ENCODE measurements at regions not wholly inside any gene's neighbourhood (a gene's known extent, or its start where the extent isn't known, plus 50 kb on each side); places are given as distances from the start of the nearest gene placed in this dataset.

DNA sequence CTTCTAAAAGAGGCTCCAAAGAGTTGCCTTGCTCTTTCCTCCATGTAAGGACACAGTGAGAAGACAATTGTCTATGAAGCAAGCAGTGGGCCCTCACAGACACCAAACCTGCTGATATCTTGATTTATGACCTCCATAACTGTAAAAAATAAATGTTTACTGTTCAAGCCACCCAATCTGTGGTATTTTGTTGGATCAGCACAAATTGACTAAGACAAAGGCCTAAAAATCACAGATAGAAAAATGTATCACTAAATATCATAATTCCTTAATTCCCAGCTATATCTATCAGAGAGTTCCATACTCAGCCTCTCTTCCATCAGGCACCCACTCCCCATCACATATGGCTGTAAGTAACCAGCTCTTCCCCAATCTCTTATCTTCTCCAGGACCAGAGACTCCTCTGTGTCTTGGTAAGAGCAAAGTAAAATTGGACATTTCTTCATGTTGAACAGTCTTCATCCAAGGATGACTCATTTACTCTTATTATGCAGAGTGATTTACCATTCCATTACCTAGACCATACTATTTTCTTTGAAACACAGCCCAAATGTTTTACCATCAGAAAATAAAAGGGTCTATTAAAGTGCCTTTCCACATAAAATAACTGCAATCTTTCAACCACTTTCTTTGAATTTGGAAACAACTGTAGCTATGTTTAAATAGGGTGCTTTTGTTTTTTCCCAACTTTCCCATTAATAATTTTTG is 503.6 kb downstream of the MRPL39 start:
- Histone ChIP-seq H3K36me3 (ENCODE audit: insufficient read depth, low read length) (no peaks in the 10 kb centered on the region), H3K9me2 (replicated peaks; ENCODE audit: low read depth, low read length) (no peaks in the 10 kb centered on the region), H4K20me1 (ENCODE audit: insufficient read depth, low read length, poor library complexity, severe bottlenecking) (no peaks in the 10 kb centered on the region), H3F3A (ENCODE audit: low read depth) (no peaks in the 10 kb centered on the region), H3K79me2 (ENCODE audit: insufficient read depth, low read length) (no peaks in the 10 kb centered on the region), H3K9ac (ENCODE audit: low read depth, low read length, poor library complexity, severe bottlenecking) (no peak overlapping the region), H2AFZ (ENCODE audit: low read length) (no peak overlapping the region), H3K4me2 (ENCODE audit: low read depth, low read length, poor library complexity, severe bottlenecking) (no peak overlapping the region), H3K4me1 (ENCODE audit: insufficient read depth, low read length, poor library complexity, severe bottlenecking) (no peaks in the 10 kb centered on the region), H3K4me3 (ENCODE audit: low read length, poor library complexity, severe bottlenecking) (no peak overlapping the region), H3K27me3 (ENCODE audit: insufficient read depth, low read length, poor library complexity, severe bottlenecking) (no peaks in the 10 kb centered on the region), H3K9me3 (ENCODE audit: insufficient read depth, low read depth, low read length) (no peaks in the 10 kb centered on the region)
- TF ChIP-seq, protein P1, sequence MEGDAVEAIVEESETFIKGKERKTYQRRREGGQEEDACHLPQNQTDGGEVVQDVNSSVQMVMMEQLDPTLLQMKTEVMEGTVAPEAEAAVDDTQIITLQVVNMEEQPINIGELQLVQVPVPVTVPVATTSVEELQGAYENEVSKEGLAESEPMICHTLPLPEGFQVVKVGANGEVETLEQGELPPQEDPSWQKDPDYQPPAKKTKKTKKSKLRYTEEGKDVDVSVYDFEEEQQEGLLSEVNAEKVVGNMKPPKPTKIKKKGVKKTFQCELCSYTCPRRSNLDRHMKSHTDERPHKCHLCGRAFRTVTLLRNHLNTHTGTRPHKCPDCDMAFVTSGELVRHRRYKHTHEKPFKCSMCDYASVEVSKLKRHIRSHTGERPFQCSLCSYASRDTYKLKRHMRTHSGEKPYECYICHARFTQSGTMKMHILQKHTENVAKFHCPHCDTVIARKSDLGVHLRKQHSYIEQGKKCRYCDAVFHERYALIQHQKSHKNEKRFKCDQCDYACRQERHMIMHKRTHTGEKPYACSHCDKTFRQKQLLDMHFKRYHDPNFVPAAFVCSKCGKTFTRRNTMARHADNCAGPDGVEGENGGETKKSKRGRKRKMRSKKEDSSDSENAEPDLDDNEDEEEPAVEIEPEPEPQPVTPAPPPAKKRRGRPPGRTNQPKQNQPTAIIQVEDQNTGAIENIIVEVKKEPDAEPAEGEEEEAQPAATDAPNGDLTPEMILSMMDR (conservative IDR thresholded peaks at IDR 0.05; ENCODE audit: low read length): no peak
- TF ChIP-seq EZH2phosphoT487 (IDR thresholded peaks at IDR 0.05; ENCODE audit: borderline replicate concordance): no peak

DNA sequence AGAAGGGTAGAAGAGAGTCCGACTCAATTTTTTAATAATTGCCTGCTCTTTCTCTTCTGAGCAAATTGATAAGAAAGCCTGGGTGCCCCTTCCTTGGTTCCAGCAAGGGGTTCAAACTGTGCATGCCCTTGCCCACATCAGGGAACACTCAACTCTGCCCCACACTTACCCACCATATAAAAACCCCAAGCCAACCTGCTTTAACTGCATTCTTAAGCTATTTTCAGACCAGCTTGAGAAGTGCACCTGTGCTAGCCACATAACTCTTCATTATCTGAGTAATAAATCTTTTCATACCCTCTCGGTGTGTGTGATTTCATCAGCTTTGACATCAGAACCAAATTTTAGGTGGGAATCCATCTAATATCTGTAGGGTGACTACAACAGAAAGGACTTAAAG is 509.6 kb downstream of the MRPL39 start:
- no peak overlapping the region for H3K4me2 ChIP-seq (ENCODE audit: low read depth, low read length, poor library complexity, severe bottlenecking)

DNA sequence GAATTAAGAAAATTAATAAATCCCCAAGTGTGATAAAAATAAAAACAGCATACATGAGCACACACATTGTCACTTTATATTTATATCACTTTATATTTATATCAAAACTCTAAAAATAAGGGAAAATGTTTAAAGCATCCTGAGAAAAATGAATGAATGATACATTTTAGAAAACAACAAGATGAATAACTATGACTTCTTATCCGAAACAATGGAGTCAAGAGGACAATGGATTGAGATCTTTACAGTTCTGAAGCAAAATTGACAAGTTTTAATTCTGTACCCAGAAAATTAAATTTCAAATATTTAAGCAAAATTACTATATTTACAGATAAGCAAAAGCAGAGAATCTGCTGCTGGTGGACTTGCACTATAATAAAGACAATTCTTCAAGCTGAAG is 512.6 kb downstream of the MRPL39 start:
- H3K36me3 ChIP-seq (ENCODE audit: insufficient read depth, low read length): no peaks in the 10 kb centered on the region
- no peaks in the 10 kb centered on the region for H3K27me3 ChIP-seq (ENCODE audit: insufficient read depth, low read length, poor library complexity, severe bottlenecking)
- H3K9me3 ChIP-seq (ENCODE audit: insufficient read depth, low read depth, low read length): no peaks in the 10 kb centered on the region; the same call in 1 of the 2 replicates
- no peak overlapping the region for H3K9ac ChIP-seq (ENCODE audit: low read depth, low read length, poor library complexity, severe bottlenecking)
- no peak overlapping the region for H3K4me2 ChIP-seq (ENCODE audit: low read depth, low read length, poor library complexity, severe bottlenecking)
- H3K4me3 ChIP-seq (ENCODE audit: low read length, poor library complexity, severe bottlenecking): no peak overlapping the region
- no peaks in the 10 kb centered on the region for H4K20me1 ChIP-seq (ENCODE audit: insufficient read depth, low read length, poor library complexity, severe bottlenecking)
- no peaks in the 10 kb centered on the region for H3K9me2 ChIP-seq (replicated peaks; ENCODE audit: low read depth, low read length)
- no peaks in the 10 kb centered on the region for H3K4me1 ChIP-seq (ENCODE audit: insufficient read depth, low read length, poor library complexity, severe bottlenecking)
- no peak overlapping the region for H2AFZ ChIP-seq (ENCODE audit: low read length)
- H3K79me2 ChIP-seq (ENCODE audit: insufficient read depth, low read length): no peaks in the 10 kb centered on the region
- H3F3A ChIP-seq (ENCODE audit: low read depth): no peaks in the 10 kb centered on the region
- TF ChIP-seq, protein P1 (conservative IDR thresholded peaks at IDR 0.05; ENCODE audit: low read length): no peak
- TF ChIP-seq EZH2phosphoT487 (IDR thresholded peaks at IDR 0.05; ENCODE audit: borderline replicate concordance): no peak

More for the DNA sequence above, 509.6 kb downstream of the MRPL39 start:
- Histone ChIP-seq H3K9me3 (ENCODE audit: insufficient read depth, low read depth, low read length) (no peaks in the 10 kb centered on the region; the same call in 1 of the 2 replicates), H3K4me3 (ENCODE audit: low read length, poor library complexity, severe bottlenecking) (no peak overlapping the region), H3K9ac (ENCODE audit: low read depth, low read length, poor library complexity, severe bottlenecking) (no peak overlapping the region), H4K20me1 (ENCODE audit: insufficient read depth, low read length, poor library complexity, severe bottlenecking) (no peaks in the 10 kb centered on the region), H3F3A (ENCODE audit: low read depth) (no peaks in the 10 kb centered on the region), H3K4me1 (ENCODE audit: insufficient read depth, low read length, poor library complexity, severe bottlenecking) (no peaks in the 10 kb centered on the region), H3K79me2 (ENCODE audit: insufficient read depth, low read length) (no peaks in the 10 kb centered on the region), H3K27me3 (ENCODE audit: insufficient read depth, low read length, poor library complexity, severe bottlenecking) (no peaks in the 10 kb centered on the region), H3K36me3 (ENCODE audit: insufficient read depth, low read length) (no peaks in the 10 kb centered on the region), H2AFZ (ENCODE audit: low read length) (no peak overlapping the region), H3K9me2 (replicated peaks; ENCODE audit: low read depth, low read length) (no peaks in the 10 kb centered on the region)
- TF ChIP-seq EZH2phosphoT487 (IDR thresholded peaks at IDR 0.05; ENCODE audit: borderline replicate concordance): no peak
- TF ChIP-seq, protein P1 (conservative IDR thresholded peaks at IDR 0.05; ENCODE audit: low read length): no peak

Data from Loucy (cell line).